CD4-positive, alpha-beta T cell treated with Interleukin-6 for 4 hours (primary cell): ENCODE measurements at regions not wholly inside any gene's neighbourhood (a gene's known extent, or its start where the extent isn't known, plus 50 kb on each side); places are given as distances from the start of the nearest gene placed in this dataset.

ENCODE experiments used
- DNase-seq: peaks from one replicate; pipeline ENCODE4 v3.0.0-alpha.2; 2020; ENCODE audit warnings: mixed read lengths

DNA sequence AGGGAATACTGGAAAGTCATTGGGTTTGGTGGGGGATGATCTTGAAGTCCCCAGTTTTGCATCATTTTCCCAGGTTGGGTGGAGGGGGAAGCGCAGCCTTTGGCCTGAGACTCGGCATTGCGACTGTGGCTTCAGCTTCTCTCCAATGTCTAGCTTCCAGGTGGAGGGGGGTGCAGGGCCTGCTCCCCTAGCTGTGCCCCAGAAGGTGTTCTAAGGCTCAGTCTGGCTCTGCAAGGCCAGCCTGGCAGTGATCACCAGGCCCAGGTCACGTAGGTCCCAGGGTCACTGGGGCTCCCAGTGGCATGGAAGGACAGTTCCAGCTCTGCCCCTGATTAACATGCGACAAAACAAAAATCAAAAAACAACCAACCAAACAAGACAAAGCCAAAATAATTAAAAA is 56.9 kb upstream of the HAAO start:
- no peak for DNase-seq

DNA sequence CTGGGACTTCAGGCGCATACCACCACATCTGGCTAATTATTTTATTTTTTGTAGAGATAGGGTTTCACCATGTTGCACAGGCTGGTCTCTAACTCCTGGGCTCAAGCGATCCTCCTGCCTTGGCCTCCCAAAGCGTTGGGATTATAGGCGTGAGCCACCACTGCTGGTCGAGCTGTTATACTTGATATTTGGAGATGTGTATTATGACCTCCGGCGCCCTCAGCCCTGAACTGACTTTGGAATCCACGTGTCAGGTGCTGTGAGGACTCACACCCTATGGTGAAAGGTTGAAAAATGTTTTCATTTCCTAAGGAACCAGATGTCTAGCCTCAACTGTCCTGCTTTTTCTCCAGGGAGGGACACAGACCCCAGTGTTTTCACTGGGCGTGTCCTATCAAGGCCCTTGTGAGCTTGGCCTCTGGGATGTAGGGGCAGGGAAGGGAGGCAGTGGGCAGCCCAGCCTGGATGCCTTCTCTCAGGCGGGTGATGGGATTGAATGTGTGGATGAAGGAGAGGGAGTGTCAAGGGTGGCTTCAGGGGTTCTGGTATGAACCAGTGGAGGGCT is 56.4 kb upstream of the HAAO start:
- DNase-seq: no peak

DNA sequence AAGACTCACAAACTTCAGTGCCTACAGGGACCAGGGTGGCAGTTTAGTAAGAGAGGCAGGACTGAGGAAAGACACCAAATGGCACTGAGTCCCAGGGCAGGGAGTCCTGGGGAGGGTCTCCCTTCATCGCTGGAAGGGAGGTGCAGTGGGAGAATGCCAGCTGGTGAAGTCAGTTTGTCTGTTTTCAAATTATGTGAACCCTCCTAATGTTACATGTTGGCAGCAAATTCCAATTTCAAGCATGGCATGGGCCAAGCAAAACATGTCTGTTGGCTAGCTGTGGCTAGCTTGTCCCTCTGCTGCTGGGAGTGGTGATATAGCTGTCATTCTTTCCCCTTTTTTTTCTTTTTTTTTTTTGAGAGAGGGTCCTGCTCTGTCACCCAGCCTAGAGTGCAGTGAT is 55.9 kb upstream of the HAAO start:
- DNase-seq: no peak

DNA sequence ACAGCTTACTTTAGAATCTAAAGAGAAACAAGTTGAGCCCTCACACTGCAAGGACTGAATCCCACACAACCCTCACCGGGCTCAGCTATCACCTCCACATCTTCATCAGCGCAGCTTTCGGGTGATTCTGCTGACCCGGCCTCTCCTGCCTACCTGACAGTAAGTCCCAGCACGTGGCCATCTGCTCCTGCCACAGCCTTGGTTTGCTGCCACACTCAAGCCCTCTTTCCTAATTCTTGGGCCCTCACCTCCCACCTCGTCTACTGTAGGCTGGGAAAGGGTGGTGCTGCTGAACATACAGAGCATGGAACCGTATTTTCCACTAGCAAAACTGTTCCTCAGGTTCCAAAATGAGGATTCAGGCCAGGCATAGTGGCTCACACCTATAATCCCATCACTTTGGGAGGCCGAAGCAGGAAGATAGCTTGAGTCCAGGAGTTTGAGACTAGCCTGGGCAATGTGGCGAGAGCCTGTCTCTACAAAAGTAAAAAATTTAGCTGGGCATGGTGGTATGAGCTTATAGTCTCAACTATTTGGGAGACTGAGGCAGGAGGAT is 55.3 kb upstream of the HAAO start:
- no peak for DNase-seq

GRCh38 chr2:42846932-42847595 is 54.7 kb upstream of the HAAO start:
- DNase-seq: no peak

GRCh38 chr2:42846026-42846425 is 53.6 kb upstream of the HAAO start:
- DNase-seq: no peak

- DNase-seq: no peak
These were observed 52.8 kb upstream of the HAAO start for GRCh38 chr2:42844901-42845821.

DNA sequence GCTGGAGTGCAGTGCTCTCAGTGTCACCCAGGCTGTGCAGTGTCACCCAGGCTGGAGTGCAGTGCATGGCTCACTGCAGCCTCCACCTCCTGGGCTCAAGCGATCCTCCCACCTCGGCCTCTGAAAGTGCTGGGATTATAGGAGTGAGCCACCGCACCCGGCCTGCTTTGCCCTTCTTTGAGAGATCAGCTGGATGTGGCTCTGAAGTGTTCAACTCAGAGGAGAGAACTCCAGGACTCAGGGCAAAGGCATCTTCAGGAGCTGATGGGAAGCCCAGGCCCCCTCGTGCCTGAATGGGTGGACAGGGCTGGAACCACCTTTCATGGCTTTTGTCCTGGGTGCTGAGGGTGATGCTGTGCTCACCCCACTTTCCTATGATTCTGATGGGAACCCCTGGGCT is 52.0 kb upstream of the HAAO start:
- no peak for DNase-seq

GRCh38 chr2:42843611-42844010 is 51.2 kb upstream of the HAAO start:
- DNase-seq: no peak

DNA sequence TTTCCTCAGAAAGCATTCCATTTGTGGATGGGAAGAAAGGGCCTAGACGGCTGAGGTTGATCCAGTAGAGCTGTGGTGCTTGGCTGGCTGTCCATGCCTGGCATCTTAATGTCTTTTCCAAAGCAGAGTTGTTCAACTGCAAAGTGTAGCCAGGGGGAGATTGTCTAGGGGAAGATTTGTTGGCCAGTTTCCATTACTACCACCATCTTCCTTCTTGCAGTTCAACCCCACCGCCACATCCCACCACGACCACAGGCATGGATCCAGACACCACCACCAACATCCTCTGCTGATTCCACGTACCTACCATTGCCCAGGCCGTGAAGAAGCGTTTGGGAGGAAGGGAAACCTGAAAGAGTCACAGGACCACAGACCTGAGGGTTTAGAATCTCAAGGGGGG is 50.7 kb upstream of the HAAO start:
- no peak for DNase-seq

DNA sequence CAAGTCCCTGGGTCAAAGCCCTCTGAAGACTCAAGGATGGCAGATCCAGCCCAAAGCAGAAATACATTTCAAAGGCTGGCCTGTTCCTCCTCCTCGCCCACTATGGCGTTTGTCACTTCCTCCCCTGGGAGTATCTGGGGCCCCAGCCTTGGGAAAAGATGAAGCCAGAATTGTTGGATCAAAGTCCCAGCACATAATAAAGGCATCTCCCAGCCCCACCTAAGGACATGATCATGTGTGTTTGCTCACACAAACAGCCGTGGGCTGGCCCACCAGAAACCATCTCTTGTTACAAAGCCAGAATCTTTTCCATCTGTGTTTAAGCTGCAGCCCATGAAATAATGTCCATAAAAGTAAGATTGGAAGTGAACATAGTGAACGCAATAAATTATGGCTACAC is 50.1 kb upstream of the HAAO start:
- DNase-seq: no peak
